ENCODE measurements at regions not wholly inside any gene's neighbourhood (a gene's known extent, or its start where the extent isn't known, plus 50 kb on each side); places are given as distances from the start of the nearest gene placed in this dataset.

DNA sequence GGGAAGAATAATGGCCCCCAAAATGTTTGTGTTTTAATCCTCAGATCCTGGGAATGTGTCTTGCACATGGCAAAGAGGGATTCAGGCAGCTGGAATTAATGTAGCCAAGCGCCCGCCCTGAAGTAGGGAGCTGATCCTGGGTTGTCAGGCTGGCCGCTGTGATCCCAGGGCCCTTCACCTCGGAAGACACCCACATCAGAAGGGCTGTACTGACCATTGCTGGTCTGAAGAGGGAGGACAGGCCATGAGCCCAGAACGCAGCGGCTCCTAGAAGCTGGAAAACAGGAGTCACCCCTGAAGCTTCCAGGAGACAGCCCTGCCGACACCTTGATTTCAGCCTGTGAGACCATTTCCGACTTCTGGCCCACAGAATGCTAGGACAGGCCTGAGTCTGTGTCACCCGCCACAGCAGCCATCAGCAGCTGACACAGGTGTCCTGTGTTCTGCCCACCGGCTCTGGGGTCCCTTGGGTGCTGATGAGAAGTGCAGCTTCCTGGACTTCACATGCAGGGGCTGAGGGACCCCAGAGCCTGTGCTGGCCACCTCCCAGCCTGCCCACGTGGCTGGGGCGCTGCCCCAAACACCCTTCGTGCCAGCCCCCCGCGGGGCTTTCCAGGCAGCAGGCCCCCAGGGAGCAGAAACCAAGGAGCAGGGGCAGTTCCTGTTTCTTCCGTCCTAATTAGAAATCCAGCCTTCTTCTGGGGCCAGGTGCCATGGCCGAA lies 86.3 kb downstream of the ERMARD start:
- TF ChIP-seq CTCF (IDR thresholded peaks at IDR 0.05) (no peak), POLR2A (IDR thresholded peaks at IDR 0.05) (no peak), POLR2AphosphoS5 (IDR thresholded peaks at IDR 0.05) (no peak), EP300 (IDR thresholded peaks at IDR 0.05) (no peak)
